NOMO-1 treated with dmso at 0.1 percent for 144 hours (cell line): ENCODE measurements at regions not wholly inside any gene's neighbourhood (a gene's known extent, or its start where the extent isn't known, plus 50 kb on each side); places are given as distances from the start of the nearest gene placed in this dataset.
"Not testable (repeated sequence)": the region's sequence is repeated elsewhere in the genome, so short reads cannot be mapped to it uniquely, and the experiment has no call there.

Source experiments
- DNase-seq: peaks from one replicate; lab custom pipeline; 2025; ENCODE audit not compliant: unreplicated experiment; lab: John Stamatoyannopoulos, UW

- no peak for DNase-seq
Observed at GRCh38 chr15:98315971-98316370, 332.4 kb upstream of the IGF1R start.

- no peak for DNase-seq
Observed at GRCh38 chr15:98321896-98322295, 326.4 kb upstream of the IGF1R start.

DNA sequence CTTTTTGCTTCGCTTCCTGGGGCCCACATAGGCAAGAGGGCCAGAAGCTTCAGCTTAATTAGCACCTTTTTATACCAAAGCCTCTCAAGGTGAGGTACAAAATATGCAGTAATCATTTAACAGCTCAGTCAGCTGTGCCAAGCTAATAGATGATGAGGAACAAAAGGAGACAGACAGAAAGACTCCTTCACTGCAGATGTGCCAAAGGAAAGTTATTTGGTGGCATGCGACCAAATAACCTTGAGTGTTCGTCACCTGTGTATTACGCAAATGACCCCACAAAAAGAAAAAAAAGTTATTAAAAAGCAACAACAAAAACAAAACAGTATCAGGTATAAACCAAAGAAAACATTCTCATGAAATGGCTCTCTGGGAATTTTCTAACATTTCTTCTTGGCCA lies 325.8 kb upstream of the IGF1R start:
- DNase-seq: no peak

GRCh38 chr15:98324341-98324970 lies 323.9 kb upstream of the IGF1R start:
- no peak for DNase-seq

DNA sequence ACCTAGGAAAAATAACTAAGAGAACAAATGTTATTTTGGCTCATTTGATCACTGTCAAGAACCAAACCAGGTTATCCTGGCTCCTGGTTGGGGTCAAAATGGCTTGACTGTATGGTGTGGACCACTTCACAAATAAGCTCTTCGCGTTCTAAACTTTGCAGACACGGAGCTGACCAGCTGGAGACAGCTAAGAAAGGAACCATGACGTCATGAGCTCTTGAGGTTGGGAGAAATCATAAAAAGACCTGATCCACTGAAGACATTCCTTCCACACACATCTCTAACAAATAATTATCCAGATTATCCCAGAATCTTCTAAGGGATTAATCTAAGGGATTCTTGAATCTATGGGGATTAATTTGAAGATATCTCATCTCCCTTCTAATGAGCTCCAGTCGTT lies 321.5 kb upstream of the IGF1R start:
- no peak for DNase-seq

- no peak for DNase-seq
Observed at GRCh38 chr15:98330258-98330657, 318.1 kb upstream of the IGF1R start.

DNA sequence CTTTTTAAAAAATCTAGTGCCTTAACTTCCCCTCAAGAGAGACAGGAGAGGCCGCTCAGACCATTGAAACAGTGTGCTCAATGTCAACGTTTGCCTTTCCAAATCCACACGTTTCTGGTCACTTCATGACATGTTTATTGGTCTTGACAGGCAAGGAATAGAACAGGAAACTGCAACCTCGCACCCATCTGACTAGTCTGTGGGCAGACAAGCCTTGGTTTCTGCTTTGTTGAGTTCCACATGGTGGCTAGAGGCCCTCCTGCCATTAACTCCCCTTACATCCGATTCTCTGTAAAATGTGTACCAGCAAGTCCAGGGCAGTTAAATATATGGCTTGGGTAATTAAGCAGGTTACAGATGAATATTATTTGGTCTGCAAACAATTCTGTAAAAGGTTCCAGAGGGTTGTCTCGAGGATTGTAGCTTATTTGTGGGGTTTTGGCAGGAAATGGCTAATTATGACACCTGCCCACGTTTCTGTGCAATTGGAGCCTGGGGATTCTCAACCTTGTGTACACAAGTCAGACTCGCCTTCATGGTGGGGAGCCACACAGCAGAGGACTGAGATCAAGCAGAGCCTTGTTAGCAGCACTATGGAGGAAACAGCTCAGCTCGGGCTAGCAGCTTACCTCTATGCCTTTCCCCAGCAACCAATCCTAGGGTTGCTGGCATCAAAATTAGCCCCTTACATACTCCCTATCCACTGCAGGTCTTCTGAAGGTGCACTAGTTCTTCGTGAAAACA lies 317.5 kb upstream of the IGF1R start:
- no peak for DNase-seq

- DNase-seq: no peak
Observed at GRCh38 chr15:98331676-98332075, 316.7 kb upstream of the IGF1R start.

DNA sequence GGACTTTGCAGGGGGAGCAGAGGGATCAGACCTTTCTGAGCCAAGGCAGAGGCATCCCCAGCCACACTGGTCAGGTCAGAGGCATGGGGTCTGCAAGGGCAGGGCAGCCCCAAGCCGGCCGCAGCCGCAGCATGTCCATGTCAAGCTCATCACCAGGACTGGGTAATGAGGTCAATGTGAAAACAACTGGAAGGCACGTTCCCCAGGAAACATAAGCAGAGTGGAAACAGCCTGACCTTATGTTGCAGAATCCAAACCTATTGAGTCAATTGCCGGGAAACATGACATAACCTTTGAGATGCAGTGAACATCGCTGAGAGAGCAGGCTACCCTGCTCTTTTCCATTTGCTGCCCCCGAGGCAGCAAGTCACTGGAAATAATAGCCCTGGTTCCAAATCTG lies 315.1 kb upstream of the IGF1R start:
- DNase-seq: no peak

DNA sequence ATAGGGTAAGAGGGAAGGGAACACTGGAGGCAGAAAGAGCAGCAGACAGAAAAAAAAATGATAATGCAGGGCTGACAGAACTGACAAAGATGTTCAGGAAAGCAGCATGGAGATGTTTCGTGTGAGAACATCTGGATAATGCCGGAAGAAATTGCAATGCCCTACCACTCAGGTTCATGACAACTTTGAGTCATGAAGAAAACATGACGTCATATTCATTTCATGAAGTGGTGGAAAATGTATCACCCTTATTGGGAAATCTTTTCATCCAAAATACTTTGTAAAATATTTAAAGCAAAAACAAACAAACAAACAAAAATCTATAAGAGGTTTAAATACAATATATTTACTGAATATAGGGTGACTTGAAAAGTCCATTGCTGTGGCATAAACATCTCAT lies 305.4 kb upstream of the IGF1R start:
- no peak for DNase-seq

DNA sequence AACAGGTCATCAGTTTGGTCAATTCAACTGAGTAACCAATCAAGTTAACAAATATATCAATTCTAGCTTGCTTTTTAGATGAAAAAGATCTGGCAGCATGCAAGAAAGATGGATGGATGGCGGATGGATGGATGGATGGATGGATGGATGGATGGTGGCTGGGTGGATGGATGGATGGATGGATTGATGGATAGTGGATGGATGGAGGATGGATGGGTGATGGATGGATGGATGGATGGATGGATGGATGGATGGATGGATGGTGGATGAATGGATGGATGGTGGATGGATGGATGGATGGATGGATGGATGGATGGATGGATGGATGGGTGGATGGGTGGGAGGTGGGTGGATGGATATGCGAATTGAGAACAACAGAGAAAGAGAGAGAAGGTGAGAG lies 303.7 kb upstream of the IGF1R start:
- no peak for DNase-seq

GRCh38 chr15:98347001-98347400 lies 301.3 kb upstream of the IGF1R start:
- DNase-seq: no peak

DNA sequence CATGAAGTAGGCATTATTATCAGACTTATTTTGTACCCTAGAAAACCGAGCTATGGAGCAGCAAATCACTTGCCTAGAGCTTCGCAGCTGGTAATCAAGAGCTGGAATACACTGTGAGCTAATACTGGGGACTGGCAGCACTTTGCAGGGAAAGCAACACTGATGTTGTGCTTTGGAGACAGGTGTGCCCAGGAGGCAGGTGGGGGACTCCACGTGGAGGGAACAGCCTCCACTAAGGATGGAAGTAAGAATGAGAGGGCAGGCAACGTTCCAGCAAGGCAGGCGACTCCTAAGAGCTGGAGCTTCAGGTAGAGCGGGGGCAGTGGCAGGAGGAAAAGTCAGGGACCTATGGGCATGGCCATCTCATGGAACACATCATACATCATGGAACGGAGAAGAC lies 300.5 kb upstream of the IGF1R start:
- no peak for DNase-seq

DNA sequence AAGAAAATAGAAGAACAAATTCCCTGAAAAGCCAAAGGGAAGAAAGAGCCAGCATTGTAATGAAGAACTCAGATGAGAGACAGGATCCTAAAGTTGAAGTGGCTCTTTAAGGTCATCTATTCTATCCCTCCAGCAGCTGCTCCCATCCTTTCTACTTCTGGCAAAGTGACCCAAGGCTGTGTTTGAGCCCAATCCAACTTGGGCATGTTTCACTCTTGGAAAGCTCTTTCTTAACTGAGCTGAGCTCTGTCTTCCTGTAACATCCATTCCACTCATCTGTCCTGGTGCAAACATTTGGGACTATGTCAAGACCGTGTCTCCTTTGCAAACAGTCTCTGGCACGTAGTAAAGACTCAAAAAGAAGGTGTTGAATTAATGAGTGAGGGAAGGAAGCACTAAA lies 298.1 kb upstream of the IGF1R start:
- DNase-seq: no peak

DNA sequence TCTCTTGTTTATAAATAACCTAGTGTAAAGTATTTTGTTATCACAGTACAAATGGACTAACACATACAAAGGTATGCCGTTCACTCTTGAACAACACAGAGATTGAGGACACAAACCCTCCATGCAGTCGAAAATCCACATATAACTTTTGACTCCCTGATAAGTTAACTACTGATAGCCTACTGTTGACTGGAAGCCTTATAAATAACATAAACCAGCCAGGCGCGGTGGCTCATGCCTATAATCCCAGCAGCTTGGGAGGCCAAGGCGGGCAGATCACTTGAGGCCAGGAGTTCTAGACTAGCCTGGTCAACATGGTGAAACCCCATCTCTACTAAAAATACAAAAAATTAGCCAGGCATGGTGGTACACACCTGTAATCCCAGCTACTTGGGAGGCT lies 290.1 kb upstream of the IGF1R start:
- DNase-seq: not testable (repeated sequence)

DNA sequence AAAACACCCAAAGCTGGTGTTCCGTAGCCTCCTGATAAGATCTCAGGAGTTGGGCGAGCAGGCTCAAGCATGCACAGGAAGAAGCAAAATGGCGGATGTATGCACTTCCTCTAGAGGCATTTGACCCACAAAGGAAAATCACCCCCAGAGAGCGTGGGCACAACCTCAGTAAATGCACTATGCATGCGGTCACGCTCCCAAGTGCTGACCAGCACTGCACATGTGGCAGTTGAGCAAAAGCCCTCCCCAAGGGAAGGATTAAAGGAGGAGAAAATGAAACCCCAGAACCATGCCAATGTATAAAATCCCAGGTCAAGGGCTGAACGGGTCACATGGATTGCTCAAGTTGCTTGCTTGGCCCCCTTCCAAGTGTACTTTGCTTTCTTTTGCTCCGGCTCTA lies 289.4 kb upstream of the IGF1R start:
- no peak for DNase-seq

- no peak for DNase-seq
Observed at GRCh38 chr15:98363416-98363815, 284.9 kb upstream of the IGF1R start.

GRCh38 chr15:98363955-98364354 lies 284.4 kb upstream of the IGF1R start:
- DNase-seq: no peak

DNA sequence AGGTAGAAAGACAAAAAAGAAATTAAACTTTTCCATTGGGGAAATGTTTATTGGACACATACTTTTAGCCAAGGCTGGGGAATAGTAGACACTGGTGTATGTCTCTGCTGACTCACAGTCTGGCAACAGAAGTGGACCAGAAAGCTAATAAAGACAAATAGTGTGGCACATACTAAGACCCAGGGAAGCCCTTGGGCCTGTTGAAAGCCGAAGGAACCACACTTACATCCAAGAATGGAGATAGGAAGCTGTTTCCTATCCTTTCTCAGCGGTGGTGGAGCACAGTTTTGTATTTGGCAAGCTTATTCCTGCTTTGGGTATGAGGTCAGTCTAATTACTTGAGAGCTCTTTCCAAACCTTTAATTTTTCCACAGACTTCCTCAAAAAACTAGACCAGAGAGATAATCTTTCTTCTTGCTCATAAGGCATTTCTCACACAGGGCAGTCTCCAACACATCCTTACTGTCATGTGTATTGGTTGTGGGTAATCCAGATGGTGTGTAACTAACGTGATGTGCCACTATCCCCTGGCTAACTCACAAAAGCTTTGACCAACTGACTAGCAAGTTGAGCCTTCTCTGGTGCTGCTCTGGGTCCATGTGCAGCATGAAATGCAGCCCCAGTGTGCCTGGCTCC lies 279.1 kb upstream of the IGF1R start:
- no peak for DNase-seq

- no peak for DNase-seq
Observed at GRCh38 chr15:98375513-98376340, 272.6 kb upstream of the IGF1R start.

- DNase-seq: no peak
Observed at GRCh38 chr15:98380721-98381120, 267.6 kb upstream of the IGF1R start.

DNA sequence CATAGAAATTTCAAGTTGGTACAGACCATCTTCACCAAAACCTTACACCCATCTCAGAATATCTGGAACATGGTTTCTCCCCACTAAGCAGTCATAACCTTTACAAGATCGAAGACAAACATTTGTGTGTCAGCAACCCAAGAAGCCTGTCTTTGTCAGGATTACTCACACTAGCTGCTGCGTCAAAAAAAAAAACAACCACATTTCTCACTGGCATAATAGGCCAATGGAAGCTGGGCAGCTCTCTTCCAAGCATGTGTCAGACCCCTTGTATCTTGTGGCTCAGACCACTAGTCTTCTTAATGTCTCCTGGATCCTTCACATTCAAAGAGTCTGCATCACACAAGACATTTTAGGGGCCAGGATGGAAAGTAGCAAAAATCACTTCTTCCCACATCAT lies 266.9 kb upstream of the IGF1R start:
- DNase-seq: no peak
